H1 (cell line): ENCODE measurements at regions not wholly inside any gene's neighbourhood (a gene's known extent, or its start where the extent isn't known, plus 50 kb on each side); places are given as distances from the start of the nearest gene placed in this dataset.

Experiments
- ATF2 ChIP-seq: IDR thresholded peaks from 2 replicates; pipeline ENCODE4 v1.6.1; 2012; ENCODE audit warnings: low read length, inconsistent platforms
- CHD7 ChIP-seq: fragments of 300-600 bp; sonication (generic); IDR thresholded peaks from 2 replicates; pipeline ENCODE4 v1.7.1; 2012; ENCODE audit warnings: low read length, moderate library complexity, mild to moderate bottlenecking, inconsistent platforms; ENCODE audit not compliant: insufficient replicate concordance
- CTCF ChIP-seq, 3 experiments: IDR thresholded peaks; 1 replicate in 2 of 3; 2 replicates in 1 of 3; pipeline versions ENCODE4 v1.5.1 to v1.6.1; 2011; ENCODE audit warnings: low read length in 3 of 3, mild to moderate bottlenecking in 3 of 3, inconsistent platforms in 2 of 3, low read depth in 1 of 3, moderate library complexity in 1 of 3; ENCODE audit not compliant: insufficient read depth in 1 of 3; ENCODE audit errors: control extremely low read depth in 1 of 3
- EP300 ChIP-seq, 2 experiments: IDR thresholded peaks; 1 replicate in 1 of 2; 2 replicates in 1 of 2; pipeline ENCODE4 v1.6.1; 2011 to 2012; ENCODE audit warnings: low read depth in 2 of 2, low read length in 2 of 2, mild to moderate bottlenecking in 2 of 2, borderline replicate concordance in 1 of 2, inconsistent platforms in 1 of 2, moderate library complexity in 1 of 2

GRCh38 chr2:18833941-18834340 is 244.6 kb upstream of the NT5C1B start (continued):
- no peak for TF ChIP-seq ATF2
- TF ChIP-seq CHD7: no peak
- no peak for TF ChIP-seq CTCF (IDR thresholded peaks at IDR 0.05; ENCODE audit: control extremely low read depth in 1 of 3, insufficient read depth in 1 of 3, low read depth in 1 of 3, low read length in 3 of 3)
- TF ChIP-seq EP300 (IDR thresholded peaks at IDR 0.05; ENCODE audit: borderline replicate concordance in 1 of 2, low read depth in 2 of 2, low read length in 2 of 2): no peak
